ENCODE measurements at regions not wholly inside any gene's neighbourhood (a gene's known extent, or its start where the extent isn't known, plus 50 kb on each side); places are given as distances from the start of the nearest gene placed in this dataset.

DNA sequence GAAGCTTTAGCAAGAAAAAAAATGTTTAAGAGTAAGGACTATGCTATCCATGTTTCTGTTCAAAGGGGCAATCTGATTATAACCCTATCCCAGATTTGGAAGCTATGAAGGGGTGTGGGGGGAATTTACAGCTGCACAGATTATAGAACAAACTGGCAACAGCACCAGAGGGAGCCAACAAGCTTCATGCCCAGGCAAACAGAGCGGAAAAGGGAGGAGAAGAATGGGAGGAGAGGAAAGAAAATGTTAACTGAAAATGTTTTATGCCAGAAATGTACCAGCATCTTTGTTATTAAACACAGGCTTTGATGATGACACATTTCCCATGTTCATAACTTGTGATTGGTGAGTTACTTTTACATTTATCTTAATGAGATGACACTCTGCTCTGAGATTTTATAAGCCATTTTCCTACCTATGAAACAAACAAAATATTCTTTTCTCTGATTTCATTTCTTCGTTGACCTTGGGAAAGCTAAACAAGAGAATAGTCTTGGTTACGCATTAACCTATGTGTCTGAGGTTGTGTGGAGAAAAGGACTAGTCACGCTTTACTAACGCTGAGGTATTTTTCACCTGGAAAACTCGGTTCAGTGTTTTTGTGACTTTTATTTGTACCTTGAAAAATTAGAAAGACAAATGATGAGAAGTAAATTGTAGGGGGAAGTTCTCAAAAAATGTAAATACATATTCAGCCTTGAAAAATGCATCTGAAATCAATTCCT, 235.8 kb upstream of the MIR17HG start:
- no peak for DNase-seq

DNA sequence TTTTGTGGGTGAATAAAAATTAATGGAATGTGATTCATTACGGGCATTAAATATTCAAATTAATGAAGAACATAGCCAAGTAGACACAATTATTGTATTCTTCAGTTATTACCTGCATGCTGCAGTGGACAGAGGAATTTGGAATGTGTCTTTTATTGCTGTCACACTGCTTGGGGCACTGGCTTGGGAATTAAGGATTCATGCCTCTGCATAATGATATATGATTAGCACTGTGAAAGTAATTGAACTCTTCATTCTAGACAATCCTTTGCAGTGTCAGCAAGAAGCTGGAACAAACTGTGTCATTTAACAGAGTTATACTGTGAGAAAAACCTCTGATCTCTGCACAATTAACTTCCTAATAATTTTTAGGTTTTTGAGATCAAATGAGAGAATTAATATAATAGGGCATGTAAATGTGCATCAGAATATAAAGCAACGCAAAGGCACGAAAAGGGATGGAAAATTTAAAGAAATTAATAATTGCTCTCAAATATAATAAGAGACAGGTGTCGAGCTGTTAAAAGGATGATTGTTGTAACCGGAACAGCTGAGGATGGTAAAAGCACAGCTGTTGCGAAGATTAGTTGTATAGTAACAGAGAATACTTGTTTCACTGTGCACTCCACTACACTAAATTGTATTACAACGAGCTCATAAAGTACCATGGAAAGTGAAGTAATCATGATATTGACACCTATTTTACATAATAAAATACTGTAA, 235.1 kb upstream of the MIR17HG start:
- DNase-seq = no peak

DNA sequence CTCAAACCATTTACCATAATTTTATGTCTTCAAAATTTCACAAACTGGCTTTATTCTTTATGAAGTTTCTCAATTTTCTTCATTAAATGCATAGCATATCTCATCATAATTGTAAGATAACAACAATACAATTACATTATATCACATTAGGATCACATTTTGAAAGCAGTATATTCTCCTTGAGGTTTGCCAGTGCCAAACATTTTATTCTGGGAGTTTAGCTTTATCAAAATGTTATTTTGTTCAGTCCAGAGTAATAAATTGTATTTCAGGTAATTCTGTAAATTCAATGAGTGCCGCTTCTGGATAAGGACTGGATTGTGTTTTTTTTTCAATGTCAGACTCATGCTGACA, 234.6 kb upstream of the MIR17HG start:
- no peak for DNase-seq

DNA sequence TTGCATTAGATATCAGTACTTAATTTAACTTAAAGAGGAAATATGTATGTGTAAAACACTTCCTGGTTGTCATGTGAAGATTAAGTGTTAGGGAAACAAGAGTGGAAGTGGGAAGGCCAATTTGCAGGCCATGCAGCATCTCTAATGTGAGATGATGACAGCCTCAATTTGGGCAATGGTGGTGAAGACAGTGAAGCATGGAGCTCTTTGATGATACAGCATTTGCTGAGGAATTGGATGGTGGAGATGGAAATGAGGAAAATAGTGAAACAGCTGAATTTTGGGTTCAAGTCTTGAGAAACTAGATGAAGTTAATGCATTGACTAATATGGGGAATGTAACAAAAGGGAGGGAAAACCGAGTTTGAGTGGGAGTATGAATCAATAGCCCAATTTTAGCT, 231.7 kb upstream of the MIR17HG start:
- DNase-seq = no peak

DNA sequence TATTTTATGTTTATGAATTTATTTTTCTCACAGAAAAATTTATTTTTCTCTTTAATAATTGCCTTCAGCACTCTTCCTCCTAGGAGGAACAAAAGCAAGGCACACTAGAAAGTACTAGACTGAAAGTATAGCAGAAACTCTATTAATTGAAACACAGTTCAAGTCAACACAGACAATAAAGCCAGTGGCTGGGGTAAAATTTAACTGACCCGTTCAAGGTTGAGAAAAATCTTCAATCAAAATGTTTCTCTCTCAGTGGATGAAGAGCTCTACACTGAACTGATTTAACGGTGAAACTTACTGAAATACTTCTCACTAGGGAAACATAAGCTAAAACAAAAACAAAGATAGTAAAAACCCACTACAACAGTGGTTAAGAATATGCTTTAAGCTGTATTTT, 230.1 kb upstream of the MIR17HG start:
- DNase-seq = no peak

DNA sequence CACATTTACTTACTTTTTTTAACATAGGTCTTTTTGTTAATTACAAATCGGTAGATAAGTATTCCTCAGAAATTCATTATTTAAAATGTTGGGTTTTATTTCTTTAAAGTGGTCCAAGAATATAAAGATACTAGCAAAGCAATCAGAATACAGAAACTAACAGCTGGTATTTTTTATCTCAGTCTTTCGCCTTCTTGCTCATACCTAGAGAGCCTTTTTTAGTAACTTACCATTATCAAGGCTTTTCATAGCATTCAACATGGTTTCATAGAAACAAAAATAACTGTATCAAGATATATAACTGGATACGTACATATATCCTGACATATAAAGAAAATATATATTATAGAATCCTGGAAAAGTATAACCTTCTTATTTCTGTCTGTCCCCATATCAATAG, 227.8 kb upstream of the MIR17HG start:
- no peak for DNase-seq

DNA sequence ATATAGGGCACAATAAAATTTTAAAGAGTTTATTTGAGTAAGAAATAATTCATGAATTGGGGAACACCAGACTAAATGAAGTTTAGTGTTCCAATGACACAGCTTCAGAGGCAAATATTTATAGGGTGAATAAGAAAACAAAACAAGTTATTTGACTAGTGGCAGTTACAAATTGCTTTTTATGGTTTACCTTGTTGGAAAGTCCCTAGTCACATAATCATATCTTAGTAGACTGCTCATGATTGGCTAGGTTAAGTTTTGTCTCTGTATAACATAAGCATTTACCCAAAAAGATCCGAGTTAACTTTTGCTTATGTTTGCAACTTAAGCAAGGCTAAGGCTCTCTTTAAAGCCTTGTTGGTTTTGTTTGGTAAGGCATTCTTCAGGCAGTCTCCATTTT, 224.7 kb upstream of the MIR17HG start:
- no peak for DNase-seq

DNA sequence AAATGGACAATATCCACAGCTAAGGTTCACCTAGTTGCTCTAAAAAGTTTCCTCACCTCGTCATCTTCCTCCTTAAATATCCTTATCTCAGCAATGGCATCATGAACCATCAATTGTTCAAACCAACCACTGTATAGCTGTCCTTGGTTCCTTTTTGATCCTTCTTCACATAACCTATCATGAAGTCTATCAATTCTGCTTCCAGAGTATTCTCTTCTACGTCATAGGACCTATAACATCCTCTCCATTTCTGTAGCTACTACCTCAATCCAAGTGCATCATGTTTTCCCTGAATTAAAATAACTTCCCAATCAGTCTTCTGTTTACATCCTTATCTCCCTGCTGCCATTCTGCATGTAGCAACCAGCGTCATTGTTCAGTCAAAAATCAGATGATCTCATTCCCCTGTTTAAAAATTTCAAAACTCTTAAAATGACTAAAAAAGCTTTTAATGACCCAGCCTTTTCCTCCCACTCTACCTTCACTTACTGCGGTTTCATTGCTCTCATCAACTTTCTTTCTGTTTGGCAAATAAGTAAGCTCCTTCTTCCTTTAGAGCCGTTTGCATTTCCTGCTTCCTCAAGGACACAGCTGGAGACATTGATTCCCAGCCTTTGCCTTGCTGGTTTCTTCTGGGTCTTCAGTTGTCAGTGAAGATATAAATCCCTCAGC, 223.9 kb upstream of the MIR17HG start:
- DNase-seq = no peak

DNA sequence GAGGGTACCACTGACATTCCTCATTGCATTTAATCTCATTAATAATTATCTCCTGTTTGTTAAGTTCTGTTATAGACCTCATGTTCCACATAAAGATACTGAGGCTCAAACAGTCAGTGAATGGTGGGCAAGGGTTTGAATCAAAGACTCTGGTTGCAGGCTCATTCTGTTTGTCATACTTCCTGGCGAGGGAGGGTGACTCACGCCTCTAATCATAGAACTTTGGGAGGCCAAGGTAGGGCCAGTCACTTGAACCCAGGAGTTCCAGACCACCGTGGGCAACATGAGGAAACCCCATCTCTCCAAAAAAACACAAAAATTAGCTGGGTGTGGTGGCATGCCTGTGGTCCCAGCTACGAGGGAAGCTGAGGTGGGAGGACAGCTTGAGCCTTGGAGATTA, 220.7 kb upstream of the MIR17HG start:
- no peak for DNase-seq

DNA sequence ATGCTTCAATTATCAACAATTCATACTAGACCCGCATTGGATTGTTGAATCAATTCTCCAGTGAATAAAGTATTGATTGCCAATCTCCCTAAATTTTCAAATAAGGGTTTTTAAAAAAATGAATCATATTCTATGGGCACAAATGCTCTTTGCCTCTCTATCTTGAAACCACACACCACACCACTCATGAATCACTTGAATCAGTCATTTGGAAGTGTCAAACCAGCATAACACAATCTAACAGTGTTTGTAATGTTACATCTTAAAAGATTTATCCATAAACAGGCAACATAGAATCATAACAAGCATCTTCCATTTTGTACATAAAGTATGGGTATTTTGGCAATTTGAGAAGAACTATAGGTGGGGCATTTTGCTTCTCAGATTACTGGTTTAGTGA, 219.5 kb upstream of the MIR17HG start:
- DNase-seq = no peak

DNA sequence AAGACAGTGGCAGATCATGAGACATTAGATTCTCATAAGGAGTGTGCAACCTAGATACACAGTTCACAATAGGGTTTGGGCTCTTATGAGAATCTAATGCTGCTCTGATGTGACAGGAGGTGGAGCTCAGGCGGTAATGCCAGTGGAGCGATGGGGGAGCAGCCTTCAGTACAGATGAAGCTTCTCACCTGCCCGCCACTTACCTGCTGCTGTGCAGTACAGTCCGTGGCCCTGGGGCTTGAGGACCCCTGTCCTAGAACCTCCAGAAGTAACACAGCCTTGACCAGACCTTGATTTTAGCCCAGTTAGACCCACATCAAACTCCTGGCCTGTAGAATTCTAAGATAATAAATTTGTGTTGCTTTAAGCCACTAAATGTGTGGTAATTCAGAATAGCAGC, 215.1 kb upstream of the MIR17HG start:
- DNase-seq = no peak

DNA sequence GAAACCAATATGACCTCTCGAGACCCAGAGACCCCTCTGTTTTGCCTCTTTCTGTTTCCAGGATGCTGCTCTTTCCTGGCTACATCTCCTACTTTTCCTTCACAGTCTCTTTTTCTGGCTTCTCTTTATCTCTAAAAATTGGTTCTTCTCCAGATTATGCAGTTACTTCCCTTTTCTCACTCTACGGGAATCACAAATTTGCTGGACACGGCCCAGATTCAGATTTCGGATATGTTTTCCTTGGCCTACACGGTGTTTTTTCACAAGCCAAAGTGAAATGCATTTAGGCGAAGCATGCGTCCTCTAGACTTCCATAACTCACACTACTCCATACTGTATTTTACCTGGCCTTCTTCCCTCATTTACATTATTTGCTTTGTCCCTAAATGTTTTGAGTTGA, 214.7 kb upstream of the MIR17HG start:
- no peak for DNase-seq

DNA sequence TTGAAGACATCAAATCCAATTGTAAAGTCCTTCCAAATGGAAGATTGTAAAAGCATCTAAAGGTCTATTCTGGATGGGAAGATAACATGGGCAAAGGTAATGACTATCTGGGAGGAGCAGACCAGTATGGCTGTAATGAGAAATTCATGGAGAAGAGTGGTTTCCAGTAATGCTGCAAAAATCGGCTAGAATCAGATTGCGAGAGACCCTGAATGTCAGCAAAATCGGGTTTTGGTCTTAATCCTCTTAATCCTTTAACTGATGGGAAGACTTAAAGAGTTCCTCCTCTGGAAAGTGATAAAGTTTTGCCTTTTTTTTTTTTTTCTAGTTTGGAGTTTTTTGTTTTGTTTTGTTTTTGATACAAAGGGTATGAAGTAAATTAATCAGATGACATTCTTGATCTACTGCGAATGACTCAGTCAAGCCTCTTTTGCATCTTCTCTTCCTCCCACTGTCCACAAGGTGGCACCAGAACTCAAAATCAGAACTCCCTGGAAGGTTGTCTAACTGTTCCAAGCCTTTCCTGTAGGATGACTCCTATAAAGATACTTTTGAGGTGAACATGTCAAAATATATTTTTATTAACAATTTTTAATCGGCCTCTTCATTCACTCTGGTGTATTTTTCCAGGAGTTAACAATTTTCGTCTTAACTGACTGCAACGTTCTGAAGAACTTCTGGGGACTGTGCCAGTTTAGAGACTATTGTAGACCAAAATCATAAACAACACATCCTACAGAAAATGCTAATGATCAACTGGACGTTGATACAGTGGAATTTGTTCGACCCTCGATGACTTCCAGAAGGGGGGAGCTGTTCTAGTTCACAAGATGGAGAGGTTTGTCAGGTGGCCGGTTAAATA, 213.3 kb upstream of the MIR17HG start:
- no peak for DNase-seq

DNA sequence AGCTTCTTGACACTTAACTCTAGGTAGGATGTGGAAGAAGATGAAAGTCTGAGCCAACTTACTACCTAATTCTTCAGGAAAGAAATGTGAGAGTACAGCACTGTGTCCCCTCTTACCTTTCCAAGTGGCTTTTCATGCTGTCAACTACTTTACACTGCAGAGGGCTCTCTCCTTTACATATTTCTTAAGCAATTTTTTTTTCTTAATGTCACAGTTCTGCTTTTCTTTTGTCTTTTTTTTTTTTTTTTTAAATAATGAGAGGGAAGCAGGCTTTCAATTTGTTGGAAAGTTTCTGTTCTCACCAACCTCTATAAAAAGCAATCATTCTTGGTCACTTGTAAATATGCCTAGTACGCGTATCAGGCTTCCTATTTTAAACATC, 212.7 kb upstream of the MIR17HG start:
- DNase-seq = no peak

DNA sequence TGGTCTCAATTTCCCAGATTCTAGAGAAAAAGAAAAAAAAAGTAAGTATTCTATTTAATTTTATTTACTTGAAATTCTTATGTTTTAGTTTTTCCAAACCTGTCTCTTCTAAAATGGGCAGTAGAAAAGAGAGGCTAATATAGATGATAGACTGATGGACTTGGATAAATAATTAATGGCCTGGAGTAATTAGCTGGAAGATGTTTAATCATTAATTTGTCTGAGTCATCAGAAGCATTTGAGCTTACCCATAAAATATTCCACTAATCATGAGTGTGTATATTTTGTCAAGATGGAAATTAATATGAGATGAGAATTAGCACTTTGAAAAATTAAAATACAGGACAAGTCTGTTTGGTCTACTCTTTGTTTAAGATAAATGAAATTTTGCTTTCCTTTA, 212.1 kb upstream of the MIR17HG start:
- no peak for DNase-seq

DNA sequence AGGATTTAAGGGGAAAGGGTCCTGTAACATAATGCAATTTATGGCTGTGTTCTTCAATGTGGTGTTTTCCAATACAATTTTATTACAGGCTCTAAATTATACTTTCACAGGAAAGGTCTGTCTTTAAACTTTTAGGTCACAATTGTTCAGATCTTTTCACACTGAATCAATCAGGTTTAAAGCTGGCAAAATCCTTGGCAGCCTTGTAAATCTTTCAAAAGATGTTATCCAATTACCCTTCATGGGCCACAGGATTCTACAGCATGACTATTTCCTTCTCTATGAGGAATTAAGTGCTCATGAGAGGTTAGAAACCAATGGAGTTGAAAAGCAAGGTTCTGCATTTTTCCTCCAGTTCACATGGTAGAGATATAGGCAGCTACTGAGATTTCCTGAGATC, 211.5 kb upstream of the MIR17HG start:
- no peak for DNase-seq

DNA sequence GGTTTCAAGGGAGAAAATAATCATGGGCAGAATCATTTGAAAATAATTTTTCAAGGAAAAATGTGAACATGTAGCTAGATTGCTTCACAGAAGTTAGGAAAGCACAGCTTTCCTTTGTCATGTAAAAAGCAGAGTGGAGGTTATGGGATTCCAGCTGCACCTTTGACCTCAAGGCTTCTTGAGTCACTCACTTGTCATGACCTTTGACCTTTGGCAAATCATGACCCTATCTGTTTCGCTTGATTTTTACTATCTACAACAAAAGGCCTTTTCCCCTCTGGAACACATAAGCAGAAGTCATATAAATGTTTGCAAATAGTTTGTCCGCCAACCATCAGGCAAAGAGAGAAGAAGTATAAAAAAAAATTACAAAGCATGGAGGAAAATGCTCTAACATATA, 210.7 kb upstream of the MIR17HG start:
- DNase-seq = no peak

DNA sequence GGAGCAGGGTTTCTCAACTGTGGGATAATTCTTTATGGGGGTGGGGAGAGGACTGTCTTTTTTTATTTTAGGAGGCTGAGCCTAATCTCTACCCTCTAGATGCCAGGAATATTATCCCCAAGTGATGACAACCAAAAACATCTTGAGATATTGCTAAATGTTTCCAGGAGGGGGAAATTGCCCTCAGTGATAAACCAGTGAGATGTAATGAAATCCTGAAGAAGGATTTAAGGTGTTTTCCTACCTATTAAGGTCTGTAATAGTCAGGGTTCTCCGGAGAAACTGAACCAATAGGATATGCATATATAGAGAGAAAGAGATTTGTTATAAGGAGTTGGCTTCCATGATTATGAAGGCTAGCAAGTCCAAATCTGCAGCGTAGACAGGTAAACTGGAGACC, 208.3 kb upstream of the MIR17HG start:
- no peak for DNase-seq

DNA sequence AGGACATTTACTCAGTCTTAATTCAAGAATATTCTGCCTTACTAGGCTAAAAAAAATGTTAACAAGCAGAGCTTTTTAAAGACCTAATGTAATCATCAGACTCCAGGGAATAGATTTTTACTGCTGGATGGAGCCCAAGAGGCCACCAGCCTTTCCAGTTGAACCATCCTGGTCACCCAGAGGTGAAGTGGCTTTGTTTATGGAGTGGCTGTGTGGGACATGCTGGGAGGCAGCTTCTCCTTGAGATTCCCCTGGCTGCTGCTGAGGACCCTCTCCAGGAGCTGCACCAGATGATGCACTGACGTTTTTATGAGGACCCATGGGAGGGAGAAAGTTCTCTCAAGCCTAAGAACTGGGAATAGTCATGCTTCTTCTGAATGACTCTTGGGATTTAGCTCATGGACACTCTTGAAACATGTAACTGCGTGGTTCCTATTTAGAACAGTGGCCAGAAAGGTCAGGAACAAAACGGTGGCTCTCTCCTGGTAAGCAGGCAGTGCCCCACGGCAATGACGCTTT, 205.9 kb upstream of the MIR17HG start:
- DNase-seq = no peak

DNA sequence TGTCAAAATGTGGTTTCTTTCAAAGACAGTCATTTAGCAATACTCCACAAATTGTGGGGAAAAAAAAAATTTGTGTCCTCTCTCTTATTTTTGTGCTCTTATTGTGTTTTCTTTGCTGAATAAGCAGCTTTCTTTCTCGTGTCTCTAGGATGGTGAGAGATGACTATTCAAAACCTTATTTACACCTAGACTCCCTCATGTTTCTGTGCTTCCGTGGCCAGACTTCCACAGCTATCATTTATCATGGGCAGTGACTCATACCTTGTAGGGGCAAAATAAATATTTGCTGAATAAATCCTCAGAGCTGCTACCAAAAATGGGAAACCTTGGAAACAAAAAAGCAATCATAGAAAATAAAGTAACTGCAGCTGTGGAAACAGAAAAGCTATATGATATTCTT, 204.9 kb upstream of the MIR17HG start:
- DNase-seq = no peak

DNA sequence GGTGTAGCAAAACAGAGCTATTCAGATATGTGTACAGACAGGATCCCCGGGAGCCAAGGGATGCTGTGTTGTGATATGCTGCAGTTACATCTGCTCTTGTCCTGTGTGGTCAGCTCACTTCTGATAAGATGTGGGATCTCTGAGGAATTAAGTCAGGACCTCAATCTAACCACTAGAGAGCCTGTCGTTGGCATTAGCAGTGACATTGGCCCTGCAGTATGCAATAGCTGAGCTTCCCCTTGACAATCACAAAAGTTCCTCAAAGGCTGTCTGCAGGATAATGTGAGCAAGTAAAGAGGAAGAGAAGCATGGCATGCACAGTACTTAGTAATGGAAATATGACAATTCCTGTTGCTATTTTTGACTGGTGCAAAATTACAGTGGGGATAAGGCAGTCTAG, 203.4 kb upstream of the MIR17HG start:
- no peak for DNase-seq

DNA sequence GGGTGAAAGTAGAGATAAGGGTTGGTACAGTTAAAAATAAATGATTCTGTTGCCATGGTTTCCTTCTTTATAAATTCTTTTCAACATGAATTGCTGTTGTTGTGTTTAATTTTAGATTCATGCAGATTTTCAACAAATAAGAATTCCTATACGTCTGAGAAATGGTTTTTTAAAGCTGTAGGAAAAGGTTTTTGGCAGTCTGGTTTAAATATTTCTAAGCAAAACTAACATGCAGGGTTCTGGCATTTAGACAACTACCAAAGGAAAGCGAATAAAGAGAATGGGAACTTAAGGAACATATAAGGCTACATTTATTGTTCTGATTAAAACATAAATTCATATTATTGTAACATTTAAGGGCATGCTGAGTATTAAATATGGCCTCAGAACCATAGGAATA, 203.0 kb upstream of the MIR17HG start:
- DNase-seq = no peak

DNA sequence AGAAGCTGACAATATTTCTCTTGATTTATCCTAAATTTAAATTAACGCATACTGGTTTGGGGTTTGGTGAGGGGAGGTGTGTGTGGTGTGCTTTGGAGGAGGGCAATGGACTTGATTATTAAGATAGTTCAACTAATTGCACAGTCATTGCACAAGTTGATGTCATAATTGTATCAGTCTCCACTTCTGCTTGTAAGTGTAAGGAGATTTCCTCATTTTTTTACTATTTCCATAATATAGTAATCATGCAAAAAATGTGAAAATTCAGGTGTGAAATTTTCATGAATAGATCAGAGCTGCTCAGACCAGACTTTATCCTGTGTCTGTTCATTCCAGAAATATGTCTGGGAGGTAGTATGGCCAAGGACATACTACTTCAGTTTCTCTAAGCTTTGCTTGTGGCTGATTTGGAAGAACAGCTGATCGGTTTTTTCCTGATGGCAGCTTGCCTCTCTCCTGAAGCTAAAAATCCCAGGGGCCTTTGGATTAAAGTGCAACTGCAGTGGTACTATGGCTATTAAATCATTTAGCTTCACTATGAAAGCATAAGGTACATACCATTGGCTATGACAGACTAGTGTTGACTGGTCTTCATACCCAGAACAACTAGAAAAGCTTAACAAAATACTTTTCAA, 201.8 kb upstream of the MIR17HG start:
- DNase-seq = no peak
